ENCODE measurements at regions not wholly inside any gene's neighbourhood (a gene's known extent, or its start where the extent isn't known, plus 50 kb on each side); places are given as distances from the start of the nearest gene placed in this dataset.

DNA sequence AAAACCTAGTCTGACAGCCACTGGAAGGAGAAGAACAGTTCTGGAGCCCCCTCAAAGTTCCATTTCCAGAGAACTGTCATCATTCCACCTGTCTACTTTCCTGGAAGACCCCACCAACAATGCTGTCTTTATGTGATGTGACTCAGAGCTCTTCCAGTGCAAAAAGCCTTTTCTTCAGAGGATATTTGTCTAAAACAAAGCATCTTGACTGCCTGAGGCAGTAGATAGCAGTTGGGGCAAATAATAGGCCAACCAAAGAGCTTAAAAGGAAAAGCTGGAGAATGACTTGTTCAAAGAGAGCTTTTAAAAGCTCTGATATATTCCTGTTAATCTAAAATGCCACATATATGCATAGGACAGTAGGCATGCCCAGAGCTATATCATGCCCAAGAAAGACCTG is 62.6 kb downstream of the MIS18A start:
- H2AFZ ChIP-seq (ENCODE audit: low read length), result no peak overlapping the region
- H3K4me1 ChIP-seq (ENCODE audit: insufficient read depth, low read length), result no peaks in the 10 kb centered on the region
- FAIRE-seq (no peak), ATAC-seq (no peak), DNase-seq (ENCODE audit: low spot score) (no peak)
- H3K79me2 ChIP-seq (ENCODE audit: insufficient read depth, low read length), result no peaks in the 10 kb centered on the region
- POLR2A ChIA-PET, result no interaction called here
- no peaks in the 10 kb centered on the region for H3K36me3 ChIP-seq (replicated peaks in 1 of 2; ENCODE audit: control insufficient read depth in 1 of 2, insufficient read depth in 2 of 2, low read length in 2 of 2)
- H3K4me3 ChIP-seq (replicated peaks in 1 of 3; ENCODE audit: insufficient read depth in 1 of 3, low read depth in 2 of 3, low read length in 3 of 3), result no peak overlapping the region
- peaks cover 0 to 9% of the 10 kb centered on the region in 2 experiments; a peak in 1 of 5 replicates for H3K27me3 ChIP-seq (ENCODE audit: control insufficient read depth in 1 of 2, insufficient read depth in 2 of 2, low read length in 2 of 2)
- BruUV-seq (replicated peaks), result no TSS peak
- in situ Hi-C loops (cut with HindIII; ENCODE audit: extremely low pct_ligation_motif_present, low pct_unique_long_range_greater_than_20kb) (no loop called here), intact Hi-C loops (cut with micrococcal nuclease; ENCODE audit: unreplicated experiment) (no loop called here)
- no peak overlapping the region for H3K27ac ChIP-seq (ENCODE audit: extremely low read length, insufficient read depth, low read length)
- H3K9me3 ChIP-seq (ENCODE audit: low read length), result no peaks in the 10 kb centered on the region; the same call in 1 of the 2 replicates
- no peak overlapping the region for H3K9ac ChIP-seq (ENCODE audit: insufficient read depth, low read depth, low read length)
- TF ChIP-seq ZNF484 (CRISPR knock-in tag; IDR thresholded peaks at IDR 0.05; ENCODE audit: borderline replicate concordance, low read depth) (no peak), MYC (CRISPR knock-in tag; IDR thresholded peaks at IDR 0.05; ENCODE audit: borderline replicate concordance) (no peak), ZNF7 (CRISPR knock-in tag; IDR thresholded peaks at IDR 0.05) (no peak), PRMT3 (CRISPR knock-in tag; IDR thresholded peaks at IDR 0.05; ENCODE audit: borderline replicate concordance, low read depth) (no peak), PITX1 (CRISPR knock-in tag; IDR thresholded peaks at IDR 0.05) (no peak), SCMH1 (CRISPR knock-in tag; IDR thresholded peaks at IDR 0.05; ENCODE audit: borderline replicate concordance) (no peak), ZNF234 (CRISPR knock-in tag; conservative IDR thresholded peaks at IDR 0.05) (no peak), ZNF737 (CRISPR knock-in tag; IDR thresholded peaks at IDR 0.05; ENCODE audit: borderline replicate concordance) (no peak), MAFK (conservative IDR thresholded peaks at IDR 0.05 in 1 of 2, IDR thresholded peaks at IDR 0.05 in 1 of 2; ENCODE audit: low read length in 2 of 2) (no peak)
- TF ChIP-seq, protein P1, sequence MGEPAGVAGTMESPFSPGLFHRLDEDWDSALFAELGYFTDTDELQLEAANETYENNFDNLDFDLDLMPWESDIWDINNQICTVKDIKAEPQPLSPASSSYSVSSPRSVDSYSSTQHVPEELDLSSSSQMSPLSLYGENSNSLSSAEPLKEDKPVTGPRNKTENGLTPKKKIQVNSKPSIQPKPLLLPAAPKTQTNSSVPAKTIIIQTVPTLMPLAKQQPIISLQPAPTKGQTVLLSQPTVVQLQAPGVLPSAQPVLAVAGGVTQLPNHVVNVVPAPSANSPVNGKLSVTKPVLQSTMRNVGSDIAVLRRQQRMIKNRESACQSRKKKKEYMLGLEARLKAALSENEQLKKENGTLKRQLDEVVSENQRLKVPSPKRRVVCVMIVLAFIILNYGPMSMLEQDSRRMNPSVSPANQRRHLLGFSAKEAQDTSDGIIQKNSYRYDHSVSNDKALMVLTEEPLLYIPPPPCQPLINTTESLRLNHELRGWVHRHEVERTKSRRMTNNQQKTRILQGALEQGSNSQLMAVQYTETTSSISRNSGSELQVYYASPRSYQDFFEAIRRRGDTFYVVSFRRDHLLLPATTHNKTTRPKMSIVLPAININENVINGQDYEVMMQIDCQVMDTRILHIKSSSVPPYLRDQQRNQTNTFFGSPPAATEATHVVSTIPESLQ (CRISPR knock-in tag; conservative IDR thresholded peaks at IDR 0.05), result no peak
- TF ChIP-seq, protein P2, sequence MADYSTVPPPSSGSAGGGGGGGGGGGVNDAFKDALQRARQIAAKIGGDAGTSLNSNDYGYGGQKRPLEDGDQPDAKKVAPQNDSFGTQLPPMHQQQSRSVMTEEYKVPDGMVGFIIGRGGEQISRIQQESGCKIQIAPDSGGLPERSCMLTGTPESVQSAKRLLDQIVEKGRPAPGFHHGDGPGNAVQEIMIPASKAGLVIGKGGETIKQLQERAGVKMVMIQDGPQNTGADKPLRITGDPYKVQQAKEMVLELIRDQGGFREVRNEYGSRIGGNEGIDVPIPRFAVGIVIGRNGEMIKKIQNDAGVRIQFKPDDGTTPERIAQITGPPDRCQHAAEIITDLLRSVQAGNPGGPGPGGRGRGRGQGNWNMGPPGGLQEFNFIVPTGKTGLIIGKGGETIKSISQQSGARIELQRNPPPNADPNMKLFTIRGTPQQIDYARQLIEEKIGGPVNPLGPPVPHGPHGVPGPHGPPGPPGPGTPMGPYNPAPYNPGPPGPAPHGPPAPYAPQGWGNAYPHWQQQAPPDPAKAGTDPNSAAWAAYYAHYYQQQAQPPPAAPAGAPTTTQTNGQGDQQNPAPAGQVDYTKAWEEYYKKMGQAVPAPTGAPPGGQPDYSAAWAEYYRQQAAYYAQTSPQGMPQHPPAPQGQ (CRISPR knock-in tag; IDR thresholded peaks at IDR 0.05; ENCODE audit: borderline replicate concordance), result no peak
- TF ChIP-seq, protein P3, sequence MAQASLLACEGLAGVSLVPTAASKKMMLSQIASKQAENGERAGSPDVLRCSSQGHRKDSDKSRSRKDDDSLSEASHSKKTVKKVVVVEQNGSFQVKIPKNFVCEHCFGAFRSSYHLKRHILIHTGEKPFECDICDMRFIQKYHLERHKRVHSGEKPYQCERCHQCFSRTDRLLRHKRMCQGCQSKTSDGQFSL (CRISPR knock-in tag; IDR thresholded peaks at IDR 0.05), result no peak
- CTCF ChIA-PET (ENCODE audit: low intra/inter-chr PET ratio, low total read pairs), result no interaction called here
- no peaks in the 10 kb centered on the region for H4K20me1 ChIP-seq (ENCODE audit: insufficient read depth, low read length)
- no peak overlapping the region for H3K4me2 ChIP-seq (ENCODE audit: low read depth, low read length)
